ENCODE measurements at regions not wholly inside any gene's neighbourhood (a gene's known extent, or its start where the extent isn't known, plus 50 kb on each side); places are given as distances from the start of the nearest gene placed in this dataset.
"Not testable (repeated sequence)": the region's sequence is repeated elsewhere in the genome, so short reads cannot be mapped to it uniquely, and the experiment has no call there.

DNA sequence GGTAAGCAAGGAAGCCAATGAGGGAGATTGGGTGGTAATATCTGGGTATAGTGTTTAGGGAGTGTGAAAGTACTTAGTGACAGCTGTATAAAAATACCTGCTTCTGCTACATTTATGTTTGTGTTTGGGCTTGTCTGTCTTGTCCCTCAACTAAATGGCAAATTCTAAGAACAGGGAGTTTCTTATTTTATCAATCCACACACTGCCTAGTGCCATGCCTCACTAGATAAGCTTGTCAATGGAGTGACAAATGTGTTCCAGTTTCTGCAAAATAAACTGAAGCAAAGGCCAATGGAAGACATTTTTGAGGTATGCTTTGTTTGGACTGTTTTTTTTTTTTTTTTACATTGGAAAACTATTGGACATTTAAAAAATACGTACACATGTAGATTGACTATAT lies 418.0 kb downstream of the SH2D1A start:
- Histone ChIP-seq H3K4me3 (no peak overlapping the region), H3K9me3 (no peaks in the 10 kb centered on the region), H3K27me3 (replicated peaks in 1 of 7) (no peaks in the 10 kb centered on the region), H3K36me3 (no peaks in the 10 kb centered on the region), H3K4me1 (no peaks in the 10 kb centered on the region), H3K27ac (no peak overlapping the region)
- WGBS, 5 donors, result 46 to 91% (median 78%) methylated on average over 1 of the region's 1 CpG
- intact Hi-C loops (cut with DNase I; ENCODE audit: low total_unique reads), result no loop called here
- DNase-seq, result no peak
- TF ChIP-seq CTCF (IDR thresholded peaks at IDR 0.05 in 8 of 11, conservative IDR thresholded peaks at IDR 0.05 in 3 of 11) (no peak), POLR2A (IDR thresholded peaks at IDR 0.05) (no peak), POLR2AphosphoS5 (IDR thresholded peaks at IDR 0.05) (no peak)

DNA sequence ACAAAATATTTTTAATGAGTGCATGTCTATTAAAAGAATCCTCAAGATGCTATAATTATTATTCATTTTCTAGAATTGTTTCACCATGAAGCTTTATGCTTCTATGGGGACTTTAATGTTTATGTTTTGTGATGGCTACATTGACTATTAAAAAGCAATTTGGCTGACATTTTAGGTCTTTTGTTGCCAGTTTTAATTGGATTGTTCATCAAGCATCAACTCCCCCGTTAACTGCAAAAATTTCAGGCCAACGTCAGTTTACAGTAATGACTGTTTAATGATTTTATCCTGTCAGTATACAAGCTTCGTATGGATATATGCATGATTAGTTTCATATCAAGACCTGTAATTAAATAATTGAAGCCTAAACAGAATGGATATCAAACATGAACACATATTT lies 422.8 kb downstream of the SH2D1A start:
- no peak overlapping the region for H3K27ac ChIP-seq
- H3K4me1 ChIP-seq, result no peaks in the 10 kb centered on the region
- H3K27me3 ChIP-seq (replicated peaks in 1 of 7), result no peaks in the 10 kb centered on the region
- 63 to 88% (median 81%) methylated on average over 3 of the region's 3 CpGs for WGBS, 5 donors
- no peak overlapping the region for H3K4me3 ChIP-seq
- H3K9me3 ChIP-seq, result no peaks in the 10 kb centered on the region
- H3K36me3 ChIP-seq, result no peaks in the 10 kb centered on the region
- no peak for DNase-seq
- intact Hi-C loops (cut with DNase I; ENCODE audit: low total_unique reads), result no loop called here
- no peak for TF ChIP-seq POLR2AphosphoS5 (IDR thresholded peaks at IDR 0.05)
- no peak for TF ChIP-seq POLR2A (IDR thresholded peaks at IDR 0.05)
- no peak for TF ChIP-seq CTCF (IDR thresholded peaks at IDR 0.05 in 8 of 11, conservative IDR thresholded peaks at IDR 0.05 in 3 of 11)

DNA sequence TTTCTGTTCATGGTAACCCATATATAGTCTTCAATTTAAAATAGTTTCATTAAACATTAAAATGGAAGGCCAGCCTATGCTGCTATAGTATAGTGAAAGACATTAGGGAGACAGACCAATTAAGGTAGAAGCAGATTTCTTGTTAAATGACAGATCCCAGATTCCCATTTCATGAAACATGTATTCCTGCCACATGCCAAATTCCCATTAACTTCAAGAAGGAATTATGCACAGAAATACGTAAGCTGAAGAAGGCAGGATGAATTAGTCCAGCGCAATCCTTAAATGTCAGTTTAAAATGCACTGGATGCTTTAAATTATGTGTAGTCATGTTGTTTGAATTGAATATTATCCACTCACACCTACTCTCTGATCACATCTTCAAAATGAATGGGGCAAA lies 424.9 kb downstream of the SH2D1A start:
- H3K4me1 ChIP-seq, result no peaks in the 10 kb centered on the region
- no peak for DNase-seq
- no peak overlapping the region for H3K27ac ChIP-seq
- H3K4me3 ChIP-seq, result no peak overlapping the region
- no peaks in the 10 kb centered on the region for H3K36me3 ChIP-seq
- H3K27me3 ChIP-seq (replicated peaks in 1 of 7), result no peaks in the 10 kb centered on the region
- no peak for TF ChIP-seq POLR2AphosphoS5 (IDR thresholded peaks at IDR 0.05)
- TF ChIP-seq POLR2A (IDR thresholded peaks at IDR 0.05), result no peak
- no peak for TF ChIP-seq CTCF (IDR thresholded peaks at IDR 0.05 in 8 of 11, conservative IDR thresholded peaks at IDR 0.05 in 3 of 11)
- WGBS, 5 donors, result 89 to 95% (median 92%) methylated on average over 2 of the region's 2 CpGs
- no peaks in the 10 kb centered on the region for H3K9me3 ChIP-seq
- intact Hi-C loops (cut with DNase I; ENCODE audit: low total_unique reads), result no loop called here

GRCh38 chrX:124788253-124788652 lies 441.9 kb downstream of the SH2D1A start:
- H3K27me3 ChIP-seq (replicated peaks in 1 of 7); H3K27ac ChIP-seq; DNase-seq; H3K36me3 ChIP-seq; H3K4me1 ChIP-seq; H3K4me3 ChIP-seq; H3K9me3 ChIP-seq; intact Hi-C loops (cut with DNase I; ENCODE audit: low total_unique reads): not testable (repeated sequence)
- 72 to 91% (median 81%) methylated on average over 4 of the region's 4 CpGs for WGBS, 5 donors

DNA sequence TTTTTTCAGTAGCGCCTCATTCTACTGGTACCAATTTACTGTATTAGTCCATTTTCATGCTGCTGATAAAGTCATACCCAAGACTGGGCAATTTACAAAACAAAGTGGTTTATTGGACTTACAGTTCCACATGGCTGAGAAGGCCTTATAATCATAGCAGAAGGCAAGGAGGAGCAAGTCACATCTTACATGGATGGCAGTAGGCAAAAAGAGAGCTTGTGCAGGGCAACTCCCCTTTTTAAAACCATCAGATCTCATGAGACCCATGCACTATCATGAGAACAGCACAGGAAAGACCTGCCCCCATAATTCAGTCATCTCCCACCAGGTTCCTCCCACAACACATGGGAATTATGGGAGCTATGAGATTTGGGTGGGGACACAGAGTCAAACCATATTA lies 443.5 kb downstream of the SH2D1A start:
- DNase-seq; intact Hi-C loops (cut with DNase I; ENCODE audit: low total_unique reads); H3K4me3 ChIP-seq; H3K36me3 ChIP-seq; H3K9me3 ChIP-seq; H3K4me1 ChIP-seq; H3K27me3 ChIP-seq (replicated peaks in 1 of 7); H3K27ac ChIP-seq: not testable (repeated sequence)
- whole genome bisulfite sequencing, 5 donors, result 88 to 97% (median 95%) methylated on average over 1 of the region's 1 CpG
